ENCODE measurements at regions not wholly inside any gene's neighbourhood (a gene's known extent, or its start where the extent isn't known, plus 50 kb on each side); places are given as distances from the start of the nearest gene placed in this dataset.

DNA sequence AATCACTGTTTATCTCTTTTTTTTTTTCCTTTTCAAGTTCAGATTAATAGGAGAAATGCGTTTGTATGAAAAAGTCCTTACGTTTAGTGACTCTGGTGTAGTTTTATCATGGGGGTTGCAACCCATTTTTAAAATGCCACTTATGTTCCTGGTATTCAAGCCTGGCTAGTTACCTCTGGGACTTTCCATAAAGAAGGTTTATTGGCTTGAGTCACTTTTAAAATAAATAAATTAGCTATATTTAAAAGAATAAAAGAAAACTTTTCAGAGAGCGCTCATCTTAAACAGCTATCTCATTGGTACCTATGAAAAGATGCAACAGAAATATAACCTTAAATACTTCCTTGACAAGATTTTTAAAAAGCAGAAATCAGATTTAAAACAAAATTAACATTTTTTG is 275.0 kb upstream of the IL1RAPL1 start:
- no peak overlapping the region for H3K9ac ChIP-seq (ENCODE audit: insufficient read depth, low read depth, low read length)
- ATAC-seq = no peak

More for the DNA sequence above, 275.0 kb upstream of the IL1RAPL1 start:
- H4K20me1 ChIP-seq (ENCODE audit: insufficient read depth, low read length) = no peaks in the 10 kb centered on the region
- in situ Hi-C loops (cut with HindIII; ENCODE audit: extremely low pct_ligation_motif_present, low pct_unique_long_range_greater_than_20kb) (no loop called here), intact Hi-C loops (cut with micrococcal nuclease; ENCODE audit: unreplicated experiment) (no loop called here)
- BruUV-seq (replicated peaks) = no TSS peak
- no peaks in the 10 kb centered on the region for H3K79me2 ChIP-seq (ENCODE audit: insufficient read depth, low read length)
- H2AFZ ChIP-seq (ENCODE audit: low read length) = no peak overlapping the region
- no peak overlapping the region for H3K4me3 ChIP-seq (replicated peaks in 1 of 3; ENCODE audit: insufficient read depth in 1 of 3, low read depth in 2 of 3, low read length in 3 of 3)
- TF ChIP-seq ZNF749 (CRISPR knock-in tag; IDR thresholded peaks at IDR 0.05; ENCODE audit: borderline replicate concordance) (no peak), ZNF460 (CRISPR knock-in tag; IDR thresholded peaks at IDR 0.05; ENCODE audit: borderline replicate concordance) (no peak), SRSF4 (IDR thresholded peaks at IDR 0.05; ENCODE audit: low read depth, low read length, poor library complexity, severe bottlenecking) (no peak), ZHX1 (CRISPR knock-in tag; IDR thresholded peaks at IDR 0.05; ENCODE audit: low read depth) (no peak), MBD4 (IDR thresholded peaks at IDR 0.05; ENCODE audit: borderline replicate concordance, low read length) (no peak), SIX1 (CRISPR knock-in tag; IDR thresholded peaks at IDR 0.05; ENCODE audit: borderline replicate concordance) (no peak), ZNF225 (CRISPR knock-in tag; IDR thresholded peaks at IDR 0.05) (no peak), ZNF841 (CRISPR knock-in tag; IDR thresholded peaks at IDR 0.05; ENCODE audit: borderline replicate concordance) (no peak), PCBP1 (IDR thresholded peaks at IDR 0.05; ENCODE audit: borderline replicate concordance, low read depth, low read length) (no peak), PITX1 (CRISPR knock-in tag; IDR thresholded peaks at IDR 0.05) (no peak), FOSL1 (CRISPR knock-in tag; IDR thresholded peaks at IDR 0.05; ENCODE audit: borderline replicate concordance) (no peak), ZNF589 (CRISPR knock-in tag; conservative IDR thresholded peaks at IDR 0.05) (no peak), CREM (IDR thresholded peaks at IDR 0.05) (no peak), CREM (CRISPR knock-in tag; IDR thresholded peaks at IDR 0.05) (no peak), ZNF598 (CRISPR knock-in tag; IDR thresholded peaks at IDR 0.05; ENCODE audit: borderline replicate concordance) (no peak), TBX3 (IDR thresholded peaks at IDR 0.05; ENCODE audit: borderline replicate concordance) (no peak), ZNF326 (CRISPR knock-in tag; IDR thresholded peaks at IDR 0.05; ENCODE audit: borderline replicate concordance) (no peak)
- DNase-seq (ENCODE audit: low spot score) = no peak
- H3K36me3 ChIP-seq (replicated peaks in 1 of 2; ENCODE audit: control insufficient read depth in 1 of 2, insufficient read depth in 2 of 2, low read length in 2 of 2) = no peaks in the 10 kb centered on the region
- no peak overlapping the region for H3K27ac ChIP-seq (ENCODE audit: extremely low read length, insufficient read depth, low read length)
- ChIA-PET CTCF (ENCODE audit: low intra/inter-chr PET ratio, low total read pairs) (no interaction called here), POLR2A (no interaction called here)
- 32% methylated on average over 3 of the region's 3 CpGs for WGBS (ENCODE audit: low lambda C conversion rate)
- FAIRE-seq = no peak
- H3K27me3 ChIP-seq (ENCODE audit: control insufficient read depth in 1 of 2, insufficient read depth in 2 of 2, low read length in 2 of 2) = no peaks in the 10 kb centered on the region
- H3K4me1 ChIP-seq (ENCODE audit: insufficient read depth, low read length) = no peaks in the 10 kb centered on the region
- peaks cover 16% of the 10 kb centered on the region; the same call in 1 of the 2 replicates for H3K9me3 ChIP-seq (ENCODE audit: low read length)
- H3K4me2 ChIP-seq (ENCODE audit: low read depth, low read length) = no peak overlapping the region
